GM23248 (cell line): ENCODE measurements at regions not wholly inside any gene's neighbourhood (a gene's known extent, or its start where the extent isn't known, plus 50 kb on each side); places are given as distances from the start of the nearest gene placed in this dataset.

Experiments
- DNase-seq: peaks from one replicate; pipeline ENCODE4 v3.0.0-alpha.2; 2015
- H2AFZ ChIP-seq: fragments of 200-600 bp; sonication (generic); 2 replicates; pipeline ENCODE4 v1.6.1; 2016; ENCODE audit warnings: antibody characterized with exemption
- H3F3A ChIP-seq: fragments of 200-600 bp; sonication (generic); 2 replicates; pipeline ENCODE4 v1.6.1; 2016; ENCODE audit warnings: mild to moderate bottlenecking, antibody characterized with exemption, mixed run types; ENCODE audit not compliant: insufficient read depth
- H3K27ac ChIP-seq: fragments of 200-600 bp; sonication (generic); 2 replicates; pipeline ENCODE4 v1.5.1; 2016; ENCODE audit warnings: mild to moderate bottlenecking
- H3K27me3 ChIP-seq: fragments of 200-600 bp; sonication (generic); replicated peaks from 2 replicates; pipeline ENCODE4 v1.6.1; 2016; ENCODE audit warnings: mild to moderate bottlenecking; ENCODE audit not compliant: insufficient read depth
- H3K36me3 ChIP-seq: fragments of 200-600 bp; sonication (generic); 2 replicates; pipeline ENCODE4 v1.6.1; 2016; ENCODE audit warnings: low read depth, mild to moderate bottlenecking
- H3K4me1 ChIP-seq: fragments of 200-600 bp; sonication (generic); 2 replicates; pipeline ENCODE4 v1.6.1; 2016; ENCODE audit warnings: mild to moderate bottlenecking; ENCODE audit not compliant: insufficient read depth
- H3K4me2 ChIP-seq: fragments of 200-600 bp; sonication (generic); one replicate; pipeline ENCODE4 v1.6.1; 2016; ENCODE audit warnings: mild to moderate bottlenecking; ENCODE audit not compliant: unreplicated experiment
- H3K4me3 ChIP-seq: fragments of 200-600 bp; sonication (generic); 2 replicates; pipeline ENCODE4 v1.5.1; 2016; ENCODE audit warnings: mild to moderate bottlenecking
- H3K79me2 ChIP-seq: fragments of 200-600 bp; sonication (generic); 2 replicates; pipeline ENCODE4 v1.6.1; 2016; ENCODE audit warnings: mild to moderate bottlenecking; ENCODE audit not compliant: insufficient read depth
- H3K9ac ChIP-seq: fragments of 200-600 bp; sonication (generic); 2 replicates; pipeline ENCODE4 v1.6.1; 2016; ENCODE audit warnings: mild to moderate bottlenecking
- H3K9me2 ChIP-seq: fragments of 200-600 bp; sonication (generic); 2 replicates; pipeline ENCODE4 v1.6.1; 2016; ENCODE audit warnings: mixed run types, mild to moderate bottlenecking, moderate library complexity; ENCODE audit not compliant: insufficient read depth
- H3K9me3 ChIP-seq: fragments of 200-600 bp; sonication (generic); one replicate; pipeline ENCODE4 v1.6.1; 2017; ENCODE audit warnings: low read depth
- H4K20me1 ChIP-seq: fragments of 200-600 bp; sonication (generic); 2 replicates; pipeline ENCODE4 v1.6.0; 2016; ENCODE audit not compliant: insufficient read depth
- EZH2 ChIP-seq: fragments of 200-600 bp; sonication (generic); IDR thresholded peaks from 2 replicates; pipeline ENCODE4 v1.6.1; 2018; ENCODE audit warnings: antibody characterized with exemption, mild to moderate bottlenecking; ENCODE audit not compliant: insufficient read depth, poor library complexity, severe bottlenecking
- EZH2phosphoT487 ChIP-seq: fragments of 200-600 bp; sonication (generic); IDR thresholded peaks from 2 replicates; pipeline ENCODE4 v1.6.1; 2018; ENCODE audit warnings: antibody characterized with exemption, moderate library complexity, mild to moderate bottlenecking, low read depth; ENCODE audit not compliant: insufficient read depth
- WGBS, 2 experiments: methylation state at CpG; one replicate each; pipeline ENCODE4 v1.1.6; 2015 to 2017; ENCODE audit warnings: low lambda C conversion rate in 2 of 2, low coverage in 1 of 2; ENCODE audit errors: missing lambda C conversion rate in 2 of 2; 5-methylcytosine and 5-hydroxymethylcytosine counted together
- in situ Hi-C: fragments of 300-500 bp; cut with MboI; formaldehyde crosslinking; loops from 2 replicates; pipeline ENCODE4 v1.15.0; 2020

GRCh38 chr13:33402975-33403374 is 117.4 kb upstream of the STARD13 start:
- DNase-seq: no peak
- no peak overlapping the region for H3K4me2 ChIP-seq
- in situ Hi-C loops: no loop called here

GRCh38 chr13:33403807-33404362 is 118.3 kb upstream of the STARD13 start:
- in situ Hi-C loops: no loop called here
- H3K4me3 ChIP-seq: no peak overlapping the region
- H3K27ac ChIP-seq: no peak overlapping the region
- no peaks in the 10 kb centered on the region for H4K20me1 ChIP-seq
- H3K9ac ChIP-seq: no peak overlapping the region
- no peaks in the 10 kb centered on the region for H3K9me2 ChIP-seq
- H3F3A ChIP-seq: 0 out of 2 replicates have a peak, but pooled peaks cover 11% of the 10 kb centered on the region
- no peaks in the 10 kb centered on the region for H3K27me3 ChIP-seq
- TF ChIP-seq EZH2: no peak
- no peak for TF ChIP-seq EZH2phosphoT487
- H3K36me3 ChIP-seq: no peaks in the 10 kb centered on the region
- no peak overlapping the region for H2AFZ ChIP-seq
- no peaks in the 10 kb centered on the region; the same call in 1 of the 2 replicates for H3K4me1 ChIP-seq
- H3K79me2 ChIP-seq: no peaks in the 10 kb centered on the region
- H3K9me3 ChIP-seq: no peaks in the 10 kb centered on the region
- DNase-seq: no peak
- no peak overlapping the region for H3K4me2 ChIP-seq
- WGBS, 2 experiments: 91 to 92% methylated on average over 5 of the region's 5 CpGs

More at GRCh38 chr13:33402975-33403374, 117.4 kb upstream of the STARD13 start:
- TF ChIP-seq EZH2: no peak
- no peak for TF ChIP-seq EZH2phosphoT487
- no peak overlapping the region for H3K27ac ChIP-seq
- no peaks in the 10 kb centered on the region for H3K36me3 ChIP-seq
- no peaks in the 10 kb centered on the region for H3K9me3 ChIP-seq
- WGBS, 2 experiments: 70 to 82% methylated on average over 7 of the region's 7 CpGs
- no peak overlapping the region for H2AFZ ChIP-seq
- H4K20me1 ChIP-seq: no peaks in the 10 kb centered on the region
- 0 out of 2 replicates have a peak, but pooled peaks cover 11% of the 10 kb centered on the region for H3F3A ChIP-seq
- H3K79me2 ChIP-seq: no peaks in the 10 kb centered on the region
- H3K4me1 ChIP-seq: no peaks in the 10 kb centered on the region; the same call in 1 of the 2 replicates
- H3K4me3 ChIP-seq: no peak overlapping the region
- no peak overlapping the region for H3K9ac ChIP-seq
- no peaks in the 10 kb centered on the region for H3K9me2 ChIP-seq
- H3K27me3 ChIP-seq: no peaks in the 10 kb centered on the region

- Histone ChIP-seq H4K20me1 (no peaks in the 10 kb centered on the region), H3K9ac (no peak overlapping the region), H3K36me3 (no peaks in the 10 kb centered on the region), H3F3A (0 out of 2 replicates have a peak, but pooled peaks cover 11% of the 10 kb centered on the region), H3K27ac (no peak overlapping the region), H3K9me2 (no peaks in the 10 kb centered on the region), H3K4me1 (no peaks in the 10 kb centered on the region; the same call in 1 of the 2 replicates), H2AFZ (no peak overlapping the region), H3K4me2 (no peak overlapping the region), H3K4me3 (no peak overlapping the region), H3K9me3 (no peaks in the 10 kb centered on the region), H3K79me2 (no peaks in the 10 kb centered on the region), H3K27me3 (no peaks in the 10 kb centered on the region)
- TF ChIP-seq EZH2: no peak
- no peak for TF ChIP-seq EZH2phosphoT487
- WGBS, 2 experiments: 88 to 93% methylated on average over 2 of the region's 2 CpGs
- in situ Hi-C loops: no loop called here
- DNase-seq: no peak
These were observed 119.8 kb upstream of the STARD13 start for GRCh38 chr13:33405371-33405770.

DNA sequence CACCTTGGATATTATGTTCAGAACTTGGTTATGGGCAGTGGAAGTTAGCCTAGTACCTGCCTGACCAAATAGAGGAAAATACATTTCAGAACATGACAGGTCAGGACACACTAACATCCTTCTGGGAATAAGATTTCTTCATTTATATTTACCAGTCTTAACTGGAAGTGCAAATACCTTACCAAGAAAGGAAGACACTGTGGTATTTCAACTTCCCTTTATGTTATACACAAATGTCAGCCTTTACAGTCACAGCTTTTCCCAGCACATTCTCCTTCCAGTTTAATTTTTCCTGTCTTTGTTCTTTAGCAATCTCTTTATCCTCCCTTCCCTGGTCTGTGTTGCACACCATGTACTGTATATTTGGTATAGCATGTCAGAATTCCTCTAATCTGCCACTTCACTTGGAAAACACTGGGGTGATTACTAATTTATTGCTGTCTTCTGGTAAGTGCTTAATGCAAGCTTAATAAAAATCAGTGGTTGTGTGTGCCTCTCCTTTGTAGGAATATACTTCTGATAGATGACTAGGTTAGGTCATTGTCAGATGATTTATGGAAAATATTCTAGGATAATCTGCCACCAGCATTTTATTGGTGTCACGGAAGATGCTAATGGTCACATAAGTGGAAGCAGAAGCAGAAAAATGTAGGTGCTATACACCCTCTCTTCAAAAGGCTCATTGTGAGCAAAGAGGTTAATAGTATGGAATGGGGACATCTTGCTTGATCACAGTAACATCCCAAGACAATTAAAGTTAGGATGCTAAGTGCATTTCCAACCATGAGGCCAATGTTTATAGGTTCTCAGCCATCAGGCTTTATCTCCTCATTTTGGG is 124.3 kb upstream of the STARD13 start:
- Histone ChIP-seq H3K27me3 (no peaks in the 10 kb centered on the region), H3K9me2 (no peaks in the 10 kb centered on the region), H3F3A (no peaks in the 10 kb centered on the region), H3K9ac (no peak overlapping the region), H3K4me3 (no peak overlapping the region), H3K4me2 (no peak overlapping the region), H3K9me3 (no peaks in the 10 kb centered on the region), H3K27ac (no peak overlapping the region), H4K20me1 (no peaks in the 10 kb centered on the region), H3K79me2 (no peaks in the 10 kb centered on the region), H2AFZ (no peak overlapping the region), H3K4me1 (no peaks in the 10 kb centered on the region), H3K36me3 (no peaks in the 10 kb centered on the region)
- TF ChIP-seq EZH2phosphoT487 (no peak), EZH2 (no peak)
- DNase-seq: no peak
- in situ Hi-C loops: no loop called here
- WGBS, 2 experiments: 90 to 94% methylated on average over 1 of the region's 1 CpG
